GM18526 (cell line): ENCODE measurements at regions not wholly inside any gene's neighbourhood (a gene's known extent, or its start where the extent isn't known, plus 50 kb on each side); places are given as distances from the start of the nearest gene placed in this dataset.

Experiments
- POLR2A ChIP-seq: IDR thresholded peaks from 3 replicates; pipeline ENCODE4 v1.6.1; 2011; ENCODE audit not compliant: insufficient read length; ENCODE audit errors: extremely low read depth

DNA sequence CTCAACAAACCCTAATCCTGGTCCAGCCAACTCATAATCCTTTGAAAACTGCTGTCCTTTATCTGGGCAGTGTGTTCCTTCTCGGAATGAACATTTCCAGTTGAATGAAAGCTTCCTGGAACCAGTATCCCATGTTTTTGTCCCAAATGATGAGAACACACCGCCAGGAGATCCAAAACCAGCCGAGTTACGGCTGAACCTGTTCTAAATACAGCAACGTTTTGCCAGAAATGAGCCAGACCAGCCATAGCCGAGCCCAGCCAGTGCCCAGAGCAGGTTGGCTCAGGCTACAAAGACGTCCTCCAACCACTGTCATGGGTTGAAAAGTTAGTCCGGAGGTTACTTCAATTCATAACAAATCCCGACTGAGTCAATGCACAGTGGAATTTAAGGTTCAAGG is 67.6 kb upstream of the FOXF1 start:
- no peak for TF ChIP-seq POLR2A

DNA sequence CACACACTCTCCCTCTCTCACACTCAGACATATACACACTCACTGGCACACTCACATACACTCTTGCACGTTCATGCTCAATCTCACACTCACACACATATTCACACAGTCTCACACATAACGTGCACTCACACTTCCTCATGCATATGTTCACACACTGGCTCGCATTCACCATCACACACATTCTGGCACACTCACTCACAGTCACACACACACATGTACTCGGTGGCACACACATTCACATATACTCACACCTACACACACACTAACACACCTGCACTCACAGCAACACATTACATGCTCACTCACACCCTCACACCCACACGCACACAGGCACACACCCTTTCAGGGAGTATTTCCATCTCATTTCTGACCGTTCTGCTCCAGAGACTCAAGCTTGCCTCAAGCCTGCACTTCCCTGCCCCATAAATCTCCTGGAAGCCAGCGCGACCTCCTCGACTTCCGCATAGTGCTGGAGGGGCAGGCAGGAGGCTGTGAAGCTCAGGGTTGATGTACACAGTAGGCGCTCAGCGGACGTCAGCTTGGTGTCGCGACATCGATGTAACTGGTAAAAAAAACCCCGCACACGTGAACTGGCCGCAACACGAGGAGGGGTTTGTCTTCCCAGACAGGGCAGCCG is 66.7 kb upstream of the FOXF1 start:
- no peak for TF ChIP-seq POLR2A

DNA sequence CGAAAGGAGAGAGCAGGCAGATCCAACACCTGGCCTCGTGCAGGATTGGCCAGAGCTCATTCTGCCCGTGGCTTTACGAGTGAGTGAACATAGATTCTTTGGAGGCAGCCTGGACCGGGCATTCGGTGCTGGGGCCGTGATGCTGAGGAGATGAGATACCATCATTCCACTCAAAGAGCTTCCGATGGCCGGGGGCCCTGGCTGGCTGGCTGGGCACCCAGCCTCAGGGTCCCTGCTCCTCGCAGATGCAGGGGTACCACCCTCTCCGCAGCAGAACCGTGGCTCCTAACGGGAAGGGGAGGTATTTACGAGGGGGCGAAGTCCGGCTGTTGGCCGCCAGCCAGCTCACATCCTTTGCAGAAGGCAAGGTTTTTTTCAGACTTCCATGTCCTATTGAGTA is 66.1 kb upstream of the FOXF1 start:
- no peak for TF ChIP-seq POLR2A

DNA sequence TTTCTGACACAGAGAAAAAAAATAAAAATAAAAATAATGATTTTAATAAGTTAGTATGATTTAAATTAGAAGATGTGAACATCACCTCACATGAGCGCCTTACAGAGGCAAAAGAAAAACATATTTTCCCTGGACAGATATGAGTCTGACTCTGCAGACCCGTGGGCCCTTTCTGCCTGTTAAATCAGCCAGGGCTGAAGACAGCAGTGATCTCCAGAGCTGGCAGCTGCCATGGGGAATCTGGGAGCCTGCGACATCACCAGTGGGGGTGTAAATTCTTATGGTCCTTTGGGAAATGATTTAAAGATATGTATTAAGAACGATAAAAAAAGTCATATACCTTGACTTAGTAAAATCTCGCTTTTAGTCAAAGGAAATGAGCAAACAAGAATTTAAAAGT is 65.7 kb upstream of the FOXF1 start:
- no peak for TF ChIP-seq POLR2A

DNA sequence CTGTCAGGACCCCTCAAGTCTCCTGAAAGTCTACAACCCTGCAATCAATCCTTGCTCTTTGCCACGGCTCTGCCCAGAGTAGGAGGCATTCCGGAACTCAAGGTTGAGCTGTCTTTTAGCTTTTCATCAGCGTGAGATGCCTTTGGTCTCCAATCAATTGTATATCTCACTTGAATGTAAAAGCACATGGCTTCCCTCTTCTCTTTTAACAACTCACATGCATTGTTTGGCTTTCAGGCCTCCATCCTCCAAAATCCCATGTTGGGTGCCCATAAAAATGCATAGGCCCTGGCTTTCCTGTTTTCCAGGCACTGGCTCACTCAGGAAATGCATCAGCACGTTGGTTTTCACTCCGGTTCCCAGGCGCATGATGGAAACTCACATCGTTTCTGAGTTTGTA is 64.0 kb upstream of the FOXF1 start:
- TF ChIP-seq POLR2A, result no peak

DNA sequence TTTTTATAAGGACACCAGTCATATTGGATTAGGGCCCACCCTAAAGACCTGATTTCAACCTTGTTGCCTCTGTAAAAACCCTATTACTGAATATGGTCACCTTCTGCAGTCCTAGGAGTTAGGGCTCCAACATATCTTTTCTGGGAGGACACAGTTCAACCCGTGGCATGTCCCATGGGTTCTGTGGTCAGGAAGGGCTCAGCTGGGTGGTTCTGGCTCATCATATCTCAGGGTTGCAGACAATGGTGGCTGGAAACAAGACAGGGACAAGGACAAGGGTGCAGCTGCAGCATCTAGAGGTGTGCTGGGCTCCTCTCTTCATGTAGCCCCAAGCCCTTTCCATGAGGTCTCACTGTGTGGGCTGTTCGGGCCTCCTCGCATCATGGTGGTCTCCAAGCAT is 63.1 kb upstream of the FOXF1 start:
- no peak for TF ChIP-seq POLR2A

DNA sequence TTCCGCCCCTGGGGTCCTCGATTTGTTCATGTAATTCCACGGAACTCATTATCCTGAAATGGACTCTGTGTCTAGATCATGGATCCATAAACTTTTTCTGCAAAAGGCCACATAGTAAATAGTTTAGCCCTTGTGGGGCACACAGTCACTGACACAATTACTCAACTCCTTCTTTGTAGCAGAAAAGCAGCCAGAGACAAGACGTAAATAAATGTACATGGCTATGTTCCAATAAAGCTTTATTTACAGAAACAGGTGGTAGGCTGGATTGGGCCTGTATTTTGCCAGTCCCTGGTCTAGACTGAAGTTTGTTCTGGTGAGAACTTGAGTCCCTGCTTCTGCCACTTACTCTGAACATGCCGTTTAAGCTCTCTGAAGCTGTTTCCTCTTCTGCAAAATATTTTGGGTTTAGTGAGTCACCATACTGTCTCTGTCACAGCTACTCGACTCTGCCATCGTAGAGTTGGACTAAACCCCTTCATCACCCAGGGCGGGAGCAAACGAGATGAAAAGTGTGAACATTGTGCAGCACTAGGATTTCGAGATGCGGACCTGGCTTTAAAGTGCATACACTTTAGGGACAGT is 61.9 kb upstream of the FOXF1 start:
- TF ChIP-seq POLR2A, result no peak

DNA sequence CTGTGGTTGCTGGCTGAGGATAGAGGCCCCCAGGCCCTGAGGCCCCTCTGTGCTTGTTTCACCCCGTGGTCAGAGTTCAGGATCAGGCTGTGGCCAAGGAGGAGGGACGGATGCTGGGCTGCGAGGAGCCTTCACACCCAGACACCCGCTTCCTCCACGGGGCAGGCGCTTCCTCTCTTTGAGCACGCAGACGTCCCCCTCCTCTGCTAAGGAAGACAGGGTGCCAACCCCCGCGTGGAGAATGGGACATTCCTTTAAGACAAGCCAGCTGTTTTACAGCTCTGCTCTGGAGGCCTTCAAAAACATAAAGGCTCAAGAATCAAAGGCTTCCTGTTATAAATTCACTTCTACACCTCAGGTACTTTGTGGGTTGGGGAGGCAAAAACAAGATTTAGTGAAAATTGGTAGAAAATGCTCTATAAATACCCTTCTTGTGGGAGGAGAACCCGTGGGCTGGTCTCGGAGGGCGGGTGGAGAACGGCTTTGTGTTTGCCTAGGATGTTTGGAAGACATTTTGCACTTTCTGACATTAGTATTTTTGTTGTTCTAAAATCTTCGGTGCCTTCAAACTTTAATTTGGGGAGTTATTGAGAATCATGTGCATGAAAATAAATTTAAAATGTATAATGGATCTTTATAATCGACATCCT is 60.8 kb upstream of the FOXF1 start:
- TF ChIP-seq POLR2A, result no peak

DNA sequence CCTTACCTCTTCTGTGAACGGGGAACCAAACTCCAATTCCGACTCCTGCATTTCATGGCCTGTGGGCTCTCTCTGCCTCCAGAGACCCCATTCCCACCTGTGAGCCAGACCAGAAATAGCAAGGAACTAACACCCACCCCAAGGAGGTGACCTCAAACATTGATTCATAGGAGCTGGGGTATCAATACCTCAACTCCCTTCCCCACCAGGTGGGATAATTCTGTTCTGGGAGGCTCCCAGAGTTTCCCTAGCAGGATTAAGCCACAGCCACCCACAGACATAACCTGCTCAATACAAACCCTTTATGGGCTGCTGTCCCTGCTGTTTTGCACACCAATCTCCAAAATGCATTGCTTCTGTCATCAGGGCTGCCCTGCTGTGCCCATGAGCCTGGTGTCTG is 59.6 kb upstream of the FOXF1 start:
- no peak for TF ChIP-seq POLR2A

DNA sequence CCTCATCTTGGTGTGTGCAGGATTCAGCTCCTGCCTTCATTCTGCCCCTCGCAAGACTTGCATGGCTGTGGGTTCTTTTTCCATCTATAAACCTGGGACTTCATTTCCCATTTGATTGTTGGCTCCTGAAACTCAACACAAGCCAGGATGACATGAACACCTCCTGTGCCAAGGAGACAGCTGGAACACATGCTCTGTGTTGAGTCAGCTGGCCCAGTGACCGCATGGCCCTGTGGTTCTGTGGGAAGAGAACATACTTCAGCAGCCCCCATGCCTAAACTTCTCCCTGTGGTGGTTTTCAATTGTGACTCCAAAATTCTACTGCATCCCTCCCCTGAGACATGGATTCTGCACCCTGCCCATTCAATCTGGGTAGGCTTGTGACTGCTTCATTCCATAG is 57.9 kb upstream of the FOXF1 start:
- TF ChIP-seq POLR2A, result no peak

DNA sequence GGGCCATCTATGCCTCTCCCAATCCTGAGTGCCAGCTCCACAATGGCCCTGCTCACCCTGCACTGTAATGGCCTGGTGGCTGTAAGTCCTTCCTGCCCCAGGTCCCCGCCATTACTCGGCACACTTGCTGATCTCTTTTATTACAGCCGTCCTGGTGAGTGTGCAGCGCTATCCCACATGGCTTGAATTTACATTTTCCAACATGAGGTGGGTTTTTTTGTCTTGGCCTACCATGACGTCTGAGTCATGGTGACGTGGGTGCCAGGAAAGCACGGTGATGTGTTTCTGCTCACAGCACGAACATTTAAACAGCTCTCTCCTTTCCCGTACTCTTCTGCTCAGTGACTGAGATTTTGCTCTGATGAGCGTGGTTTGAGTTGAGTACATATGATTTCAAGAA is 55.2 kb upstream of the FOXF1 start:
- TF ChIP-seq POLR2A, result no peak

DNA sequence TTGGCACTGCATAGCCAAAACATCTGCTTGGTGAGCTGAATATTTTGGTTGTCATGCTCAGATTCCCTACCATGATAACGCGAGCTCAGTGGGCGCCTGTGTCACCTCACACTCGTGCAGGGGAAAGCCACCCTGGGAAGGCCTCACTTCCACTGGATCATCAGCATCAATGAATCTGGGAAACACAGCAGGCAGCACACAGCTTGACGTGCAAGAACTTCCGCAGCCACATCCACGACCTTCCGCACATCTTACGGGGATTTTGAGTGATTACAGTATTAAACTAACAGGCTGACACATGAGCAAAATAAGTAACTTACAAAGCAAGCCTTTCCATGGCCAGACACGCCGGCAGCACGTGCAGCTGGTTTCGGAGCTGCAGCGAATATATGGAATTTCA is 54.7 kb upstream of the FOXF1 start:
- no peak for TF ChIP-seq POLR2A

DNA sequence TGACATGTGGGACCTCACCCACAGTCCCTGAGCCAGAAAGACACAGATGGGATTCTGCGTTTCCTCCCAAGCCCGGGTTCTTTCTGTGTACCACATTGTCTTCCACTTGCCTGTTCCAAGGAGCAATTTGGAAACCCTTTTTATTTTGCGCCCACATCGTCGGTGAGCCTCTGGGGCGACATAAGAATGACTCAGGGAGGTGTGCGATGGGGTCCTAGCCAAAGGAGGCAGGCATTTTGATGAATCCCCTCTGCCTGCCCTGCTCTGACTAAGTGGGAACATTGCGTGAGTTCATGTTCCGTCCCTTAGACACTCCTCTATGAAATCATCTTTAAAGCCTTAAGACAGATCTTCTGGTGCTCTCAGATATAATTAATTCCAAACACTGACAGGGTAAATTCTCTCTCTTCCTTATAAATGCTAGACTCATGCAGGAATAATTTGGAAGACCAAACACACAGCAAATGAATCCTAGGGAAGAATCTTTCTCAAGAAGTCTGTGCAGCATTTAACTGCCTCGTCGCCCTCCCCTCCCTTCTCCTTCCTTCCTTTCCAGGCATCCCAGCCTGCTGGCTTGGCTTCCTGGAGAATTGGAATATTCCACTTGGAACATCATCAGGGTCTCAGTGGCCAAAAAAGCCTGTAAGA is 52.7 kb upstream of the FOXF1 start:
- TF ChIP-seq POLR2A, result no peak

DNA sequence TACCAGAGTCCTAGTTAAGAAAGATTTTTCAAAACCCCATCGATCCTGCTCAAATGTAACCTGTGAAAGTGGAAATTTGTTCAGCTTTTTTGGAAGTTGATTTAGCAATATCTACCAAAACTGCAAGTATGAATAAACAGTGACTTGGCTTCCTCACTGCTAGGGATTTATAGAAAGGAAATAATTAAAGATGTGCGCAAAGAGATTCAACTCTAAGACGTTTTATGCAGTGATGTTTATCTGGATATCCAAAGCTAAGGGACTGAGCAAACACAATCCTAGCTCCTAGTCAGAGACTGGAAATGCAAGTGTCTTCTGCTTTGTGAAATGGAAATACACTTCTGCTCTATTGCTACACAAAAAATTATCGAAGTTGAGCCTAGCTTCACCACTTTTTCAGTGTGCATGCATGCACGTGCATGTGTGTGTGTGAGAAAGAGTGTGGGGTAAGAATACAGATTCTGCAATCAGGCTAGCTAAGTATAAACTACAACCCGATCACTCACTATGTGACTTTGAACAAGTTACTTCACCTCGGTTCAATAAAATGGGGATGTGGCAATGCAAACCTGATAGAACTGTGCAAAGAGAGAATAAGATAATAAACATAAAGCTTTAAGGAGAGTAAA is 52.1 kb upstream of the FOXF1 start:
- TF ChIP-seq POLR2A, result no peak

DNA sequence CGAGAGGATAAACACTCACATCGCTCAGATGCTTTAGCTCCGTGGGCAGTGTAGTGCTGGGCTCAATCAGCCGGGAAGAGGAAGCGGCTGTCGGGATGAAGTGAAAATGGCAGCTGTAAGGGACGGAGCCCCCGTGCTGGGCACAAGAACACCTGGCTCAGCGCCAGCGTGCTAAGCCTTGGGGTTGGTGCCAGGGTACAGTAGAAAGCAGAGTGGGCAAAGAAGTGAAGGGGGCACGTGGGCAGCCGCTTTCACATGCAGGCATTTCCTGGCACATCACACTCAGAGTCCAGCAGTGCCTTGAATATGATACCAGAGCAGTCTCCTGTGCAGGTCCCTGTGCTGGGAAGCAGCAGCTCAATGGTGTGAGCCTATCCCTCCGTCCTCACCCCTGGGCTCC is 51.1 kb upstream of the FOXF1 start:
- no peak for TF ChIP-seq POLR2A
